ENCODE measurements at regions not wholly inside any gene's neighbourhood (a gene's known extent, or its start where the extent isn't known, plus 50 kb on each side); places are given as distances from the start of the nearest gene placed in this dataset.

GRCh38 chr4:11805842-11806241 is 377.1 kb upstream of the HS3ST1 start:
- TF ChIP-seq POLR2A (IDR thresholded peaks at IDR 0.05) = no peak
- TF ChIP-seq CTCF (IDR thresholded peaks at IDR 0.05) = no peak
- TF ChIP-seq POLR2AphosphoS5 (IDR thresholded peaks at IDR 0.05) = no peak
